Mucosa of descending colon (tissue), 3 donors: ENCODE measurements at regions not wholly inside any gene's neighbourhood (a gene's known extent, or its start where the extent isn't known, plus 50 kb on each side); places are given as distances from the start of the nearest gene placed in this dataset.
A peak's percentile ranks its signal among the peaks of the same experiment; 100 is the strongest.

Source experiments
- ATAC-seq: fragments of 200-7000 bp; cut with Tn5 transposase; one replicate; pipeline ENCODE4 v1.9.1; 2020; ENCODE audit warnings: mild to moderate bottlenecking, moderate library complexity
- DNase-seq, 3 donors: peaks; one replicate each; pipeline ENCODE4 v3.0.0-alpha.2; 2020
- H3K36me3 ChIP-seq: fragments of 200-600 bp; one replicate; pipeline ENCODE4 v1.8.0; 2021; ENCODE audit warnings: low read depth, mild to moderate bottlenecking
- H3K4me1 ChIP-seq: fragments of 200-600 bp; one replicate; pipeline ENCODE4 v1.8.0; 2021; ENCODE audit warnings: low read depth, mild to moderate bottlenecking
- H3K4me3 ChIP-seq: fragments of 200-600 bp; one replicate; pipeline ENCODE4 v1.8.0; 2021; ENCODE audit warnings: mild to moderate bottlenecking
- H3K9me3 ChIP-seq: fragments of 200-600 bp; one replicate; pipeline ENCODE4 v1.8.0; 2021; ENCODE audit warnings: mild to moderate bottlenecking
- CTCF ChIP-seq: fragments of 200-600 bp; IDR thresholded peaks from one replicate; pipeline ENCODE4 v1.8.0; 2022; ENCODE audit warnings: antibody characterized with exemption, mild to moderate bottlenecking
- intact Hi-C, 2 donors: fragments of 100-400 bp; cut with DNase I in 1 of 2; cut with micrococcal nuclease in 1 of 2; formaldehyde crosslinking; loops; one replicate each; pipeline versions ENCODE4 v1.11.0 to v1.11.1; 2022; cut with DNase I, micrococcal nuclease
- donor health status: DM: no; HTN: no; CAD: no; lungs with moderate emphysema.
- donor health status: DM: no; HTN: no; CAD: no.
- donor health status: DM: no; HTN: yes; CAD: no.

- no peak for TF ChIP-seq CTCF
- DNase-seq (no peak), ATAC-seq (no peak)
These were observed 252.3 kb upstream of the PRR20A start for GRCh38 chr13:56888455-56888854.

GRCh38 chr13:56893843-56894242, 246.9 kb upstream of the PRR20A start:
- peaks cover 3% of the 10 kb centered on the region for H3K9me3 ChIP-seq
- intact Hi-C loops: no loop called here
- H3K4me1 ChIP-seq: no peaks in the 10 kb centered on the region
- no peaks in the 10 kb centered on the region for H3K36me3 ChIP-seq
- H3K4me3 ChIP-seq: no peak overlapping the region
- TF ChIP-seq CTCF: no peak
- ATAC-seq: no peak
- no peak for DNase-seq

More at GRCh38 chr13:56888455-56888854, 252.3 kb upstream of the PRR20A start:
- no peaks in the 10 kb centered on the region for H3K36me3 ChIP-seq
- peaks cover 2% of the 10 kb centered on the region for H3K9me3 ChIP-seq
- intact Hi-C loops: no loop called here
- no peaks in the 10 kb centered on the region for H3K4me1 ChIP-seq
- H3K4me3 ChIP-seq: no peak overlapping the region

GRCh38 chr13:56900549-56901279, 240.0 kb upstream of the PRR20A start:
- H3K9me3 ChIP-seq: peaks cover 6% of the 10 kb centered on the region
- no peak for TF ChIP-seq CTCF
- intact Hi-C loops: no loop called here
- no peaks in the 10 kb centered on the region for H3K4me1 ChIP-seq
- DNase-seq (peak in 1 of 3 donors; percentile 35), ATAC-seq (no peak)
- H3K36me3 ChIP-seq: no peaks in the 10 kb centered on the region
- no peak overlapping the region for H3K4me3 ChIP-seq

- Histone ChIP-seq H3K36me3 (no peaks in the 10 kb centered on the region), H3K9me3 (peaks cover 6% of the 10 kb centered on the region), H3K4me1 (no peaks in the 10 kb centered on the region), H3K4me3 (no peak overlapping the region)
- intact Hi-C loops: no loop called here
- ATAC-seq: no peak
- TF ChIP-seq CTCF: no peak
- no peak for DNase-seq
These were observed 238.4 kb upstream of the PRR20A start for GRCh38 chr13:56902276-56902675.

- TF ChIP-seq CTCF: no peak
- intact Hi-C loops: no loop called here
- H3K9me3 ChIP-seq: peaks cover 6% of the 10 kb centered on the region
- DNase-seq (no peak), ATAC-seq (no peak)
- H3K4me1 ChIP-seq: no peaks in the 10 kb centered on the region
- no peak overlapping the region for H3K4me3 ChIP-seq
- H3K36me3 ChIP-seq: no peaks in the 10 kb centered on the region
These were observed 236.9 kb upstream of the PRR20A start for GRCh38 chr13:56903710-56904282.
